ENCODE measurements at regions not wholly inside any gene's neighbourhood (a gene's known extent, or its start where the extent isn't known, plus 50 kb on each side); places are given as distances from the start of the nearest gene placed in this dataset.

GRCh38 chr13:73972545-73972944, 161.7 kb downstream of the KLF12 start:
- no peaks in the 10 kb centered on the region for H4K20me1 ChIP-seq (ENCODE audit: insufficient read depth)
- peaks cover 18% of the 10 kb centered on the region for H3K79me2 ChIP-seq (replicated peaks; ENCODE audit: insufficient read depth, low read length)
- no peak overlapping the region for H2AFZ ChIP-seq (ENCODE audit: low read depth, low read length)
- H3K4me3 ChIP-seq (ENCODE audit: low read length) = no peak overlapping the region
- H3K9me2 ChIP-seq (ENCODE audit: insufficient read depth, low read length) = no peaks in the 10 kb centered on the region
- TF ChIP-seq POLR2AphosphoS5 (IDR thresholded peaks at IDR 0.05) (no peak), CTCF (IDR thresholded peaks at IDR 0.05; ENCODE audit: poor library complexity, severe bottlenecking) (no peak), MXI1 (conservative IDR thresholded peaks at IDR 0.05; ENCODE audit: poor library complexity, severe bottlenecking) (no peak), SMC3 (conservative IDR thresholded peaks at IDR 0.05; ENCODE audit: poor library complexity) (no peak), EZH2 (IDR thresholded peaks at IDR 0.05; ENCODE audit: borderline replicate concordance, insufficient read depth, low read length, poor library complexity, severe bottlenecking) (no peak), TAF1 (IDR thresholded peaks at IDR 0.05; ENCODE audit: low read depth) (no peak), REST (IDR thresholded peaks at IDR 0.05; ENCODE audit: borderline replicate concordance) (no peak), EP300 (conservative IDR thresholded peaks at IDR 0.05; ENCODE audit: poor library complexity, severe bottlenecking) (no peak), RAD21 (conservative IDR thresholded peaks at IDR 0.05) (no peak)
- no peaks in the 10 kb centered on the region for H3K9me3 ChIP-seq (ENCODE audit: low read length)
- H3K36me3 ChIP-seq (ENCODE audit: insufficient read depth, low read length) = no peaks in the 10 kb centered on the region
- H3K27me3 ChIP-seq (ENCODE audit: insufficient read depth, low read depth, low read length) = no peaks in the 10 kb centered on the region
- H3K4me2 ChIP-seq (ENCODE audit: low read length) = no peak overlapping the region
- no peaks in the 10 kb centered on the region for H3F3A ChIP-seq (ENCODE audit: insufficient read depth, low read length, poor library complexity, severe bottlenecking)
- no peak overlapping the region for H3K9ac ChIP-seq (ENCODE audit: low read length)
- no peak overlapping the region for H3K27ac ChIP-seq (ENCODE audit: low read length)

- no peaks in the 10 kb centered on the region for H3K9me2 ChIP-seq (ENCODE audit: insufficient read depth, low read length)
- no peak overlapping the region for H3K27ac ChIP-seq (ENCODE audit: low read length)
- no peaks in the 10 kb centered on the region for H3K27me3 ChIP-seq (ENCODE audit: insufficient read depth, low read depth, low read length)
- no peaks in the 10 kb centered on the region for H4K20me1 ChIP-seq (ENCODE audit: insufficient read depth)
- no peak overlapping the region for H3K4me3 ChIP-seq (ENCODE audit: low read length)
- TF ChIP-seq TAF1 (IDR thresholded peaks at IDR 0.05; ENCODE audit: low read depth) (no peak), POLR2AphosphoS5 (IDR thresholded peaks at IDR 0.05) (no peak), CTCF (IDR thresholded peaks at IDR 0.05; ENCODE audit: poor library complexity, severe bottlenecking) (no peak), RAD21 (conservative IDR thresholded peaks at IDR 0.05) (no peak), REST (IDR thresholded peaks at IDR 0.05; ENCODE audit: borderline replicate concordance) (no peak), EP300 (conservative IDR thresholded peaks at IDR 0.05; ENCODE audit: poor library complexity, severe bottlenecking) (no peak), SMC3 (conservative IDR thresholded peaks at IDR 0.05; ENCODE audit: poor library complexity) (no peak), MXI1 (conservative IDR thresholded peaks at IDR 0.05; ENCODE audit: poor library complexity, severe bottlenecking) (no peak), EZH2 (IDR thresholded peaks at IDR 0.05; ENCODE audit: borderline replicate concordance, insufficient read depth, low read length, poor library complexity, severe bottlenecking) (no peak)
- no peak overlapping the region for H3K4me2 ChIP-seq (ENCODE audit: low read length)
- no peaks in the 10 kb centered on the region for H3K9me3 ChIP-seq (ENCODE audit: low read length)
- peaks cover 9% of the 10 kb centered on the region for H3K79me2 ChIP-seq (replicated peaks; ENCODE audit: insufficient read depth, low read length)
- H3K36me3 ChIP-seq (ENCODE audit: insufficient read depth, low read length) = no peaks in the 10 kb centered on the region
- H3K9ac ChIP-seq (ENCODE audit: low read length) = no peak overlapping the region
- H3F3A ChIP-seq (ENCODE audit: insufficient read depth, low read length, poor library complexity, severe bottlenecking) = no peaks in the 10 kb centered on the region
- H2AFZ ChIP-seq (ENCODE audit: low read depth, low read length) = no peak overlapping the region
Measured at GRCh38 chr13:73971481-73971880, 162.7 kb downstream of the KLF12 start.

All from neural cell (in vitro differentiated cells).